ENCODE measurements at regions not wholly inside any gene's neighbourhood (a gene's known extent, or its start where the extent isn't known, plus 50 kb on each side); places are given as distances from the start of the nearest gene placed in this dataset.

GRCh38 chr12:25689996-25690501 is 137.0 kb upstream of the LMNTD1 start:
- no peaks in the 10 kb centered on the region for H3K9me3 ChIP-seq
- no peak overlapping the region for H3K4me3 ChIP-seq
- no peaks in the 10 kb centered on the region for H3K27me3 ChIP-seq
- no peaks in the 10 kb centered on the region for H3K36me3 ChIP-seq
- 62% methylated on average over 2 of the region's 5 CpGs for WGBS
- TF ChIP-seq CTCF (IDR thresholded peaks at IDR 0.05) (no peak), POLR2AphosphoS5 (IDR thresholded peaks at IDR 0.05) (no peak), POLR2A (IDR thresholded peaks at IDR 0.05; ENCODE audit: low read depth) (no peak), EP300 (IDR thresholded peaks at IDR 0.05) (no peak)
- peaks cover 0 to 5% (median 1%) of the 10 kb centered on the region in 4 donors for H3K4me1 ChIP-seq
- intact Hi-C loops (cut with DNase I) = no loop called here
- no peak for DNase-seq (ENCODE audit: extremely low spot score)
- H3K27ac ChIP-seq (replicated peaks in 1 of 4) = no peak overlapping the region

- Histone ChIP-seq H3K27ac (replicated peaks in 1 of 4) (no peak overlapping the region), H3K36me3 (no peaks in the 10 kb centered on the region), H3K27me3 (no peaks in the 10 kb centered on the region), H3K4me3 (no peak overlapping the region), H3K4me1 (peaks cover 0 to 5% (median 1%) of the 10 kb centered on the region in 4 donors), H3K9me3 (peaks cover 0 to 2% (median 0%) of the 10 kb centered on the region in 4 donors)
- no peak for DNase-seq (ENCODE audit: extremely low spot score)
- intact Hi-C loops (cut with DNase I) = no loop called here
- 83% methylated on average over 8 of the region's 8 CpGs for WGBS
- no peak for TF ChIP-seq POLR2A (IDR thresholded peaks at IDR 0.05; ENCODE audit: low read depth)
- TF ChIP-seq CTCF (IDR thresholded peaks at IDR 0.05) = no peak
- TF ChIP-seq EP300 (IDR thresholded peaks at IDR 0.05) = no peak
- no peak for TF ChIP-seq POLR2AphosphoS5 (IDR thresholded peaks at IDR 0.05)
These were observed 138.1 kb upstream of the LMNTD1 start for GRCh38 chr12:25690996-25691864.

- DNase-seq (ENCODE audit: extremely low spot score) = no peak
- H3K27ac ChIP-seq (replicated peaks in 1 of 4) = no peak overlapping the region
- H3K27me3 ChIP-seq = no peaks in the 10 kb centered on the region
These were observed 138.7 kb upstream of the LMNTD1 start for GRCh38 chr12:25691865-25692114.

GRCh38 chr12:25692115-25693035 is 139.3 kb upstream of the LMNTD1 start:
- no peaks in the 10 kb centered on the region for H3K27me3 ChIP-seq
- no peak for DNase-seq (ENCODE audit: extremely low spot score)
- H3K4me1 ChIP-seq = peaks cover 0 to 5% (median 1%) of the 10 kb centered on the region in 4 donors
- H3K36me3 ChIP-seq = no peaks in the 10 kb centered on the region
- H3K9me3 ChIP-seq = peaks cover 0 to 6% (median 0%) of the 10 kb centered on the region in 4 donors
- intact Hi-C loops (cut with DNase I) = no loop called here
- no peak overlapping the region for H3K4me3 ChIP-seq
- TF ChIP-seq POLR2AphosphoS5 (IDR thresholded peaks at IDR 0.05) (no peak), POLR2A (IDR thresholded peaks at IDR 0.05; ENCODE audit: low read depth) (no peak), CTCF (IDR thresholded peaks at IDR 0.05) (no peak), EP300 (IDR thresholded peaks at IDR 0.05) (no peak)
- 83% methylated on average over 9 of the region's 9 CpGs for WGBS
- H3K27ac ChIP-seq (replicated peaks in 1 of 4) = no peak overlapping the region

More at GRCh38 chr12:25691865-25692114, 138.7 kb upstream of the LMNTD1 start:
- H3K36me3 ChIP-seq = no peaks in the 10 kb centered on the region
- WGBS = 84% methylated on average over 4 of the region's 4 CpGs
- peaks cover 0 to 5% (median 1%) of the 10 kb centered on the region in 4 donors for H3K4me1 ChIP-seq
- TF ChIP-seq EP300 (IDR thresholded peaks at IDR 0.05) (no peak), POLR2A (IDR thresholded peaks at IDR 0.05; ENCODE audit: low read depth) (no peak)
- peaks cover 0 to 6% (median 0%) of the 10 kb centered on the region in 4 donors for H3K9me3 ChIP-seq
- intact Hi-C loops (cut with DNase I) = no loop called here
- H3K4me3 ChIP-seq = no peak overlapping the region

- Histone ChIP-seq H3K27ac (replicated peaks in 1 of 4) (no peak overlapping the region), H3K36me3 (no peaks in the 10 kb centered on the region), H3K9me3 (peaks cover 0 to 6% (median 0%) of the 10 kb centered on the region in 4 donors), H3K4me1 (peaks cover 0 to 5% (median 1%) of the 10 kb centered on the region in 4 donors), H3K27me3 (no peaks in the 10 kb centered on the region), H3K4me3 (no peak overlapping the region)
- no peak for DNase-seq (ENCODE audit: extremely low spot score)
- intact Hi-C loops (cut with DNase I) = no loop called here
- TF ChIP-seq CTCF (IDR thresholded peaks at IDR 0.05) (no peak), POLR2AphosphoS5 (IDR thresholded peaks at IDR 0.05) (no peak)
- 49% methylated on average over 7 of the region's 7 CpGs for WGBS
These were observed 141.0 kb upstream of the LMNTD1 start for GRCh38 chr12:25694072-25694471.

Measured in esophagus muscularis mucosa (tissue), 4 donors.